IMR-90 (cell line): ENCODE measurements at regions not wholly inside any gene's neighbourhood (a gene's known extent, or its start where the extent isn't known, plus 50 kb on each side); places are given as distances from the start of the nearest gene placed in this dataset.

Source experiments
- ATAC-seq: fragments of 200-7000 bp; cut with Tn5 transposase; 2 replicates; pipeline ENCODE4 v1.9.1; 2020; ENCODE audit warnings: low read depth, mild to moderate bottlenecking, moderate library complexity
- BruUV-seq: library from RNA; stranded (reverse); fragments of 400-500 nt; replicated peaks from 2 replicates; lab custom pipeline; 2021; lab: Mats Ljungman, UMichigan
- CTCF ChIA-PET: fragments of 300-600 bp; formaldehyde crosslinking; extraction: SDS; loops from one replicate; lab custom pipeline; 2021; ENCODE audit warnings: antibody characterized with exemption; lab: Yijun Ruan, JAX
- POLR2A ChIA-PET: fragments of 300-600 bp; sonication (Branson Sonifier 250); formaldehyde crosslinking; loops from one replicate; lab custom pipeline; 2022; ENCODE audit warnings: antibody characterized with exemption; ENCODE audit not compliant: unreplicated experiment; lab: Charles Lee
- DNase-seq: peaks from one replicate; pipeline ENCODE4 v3.0.0; 2013
- H2AFZ ChIP-seq: replicated peaks from 2 replicates; pipeline ENCODE3; 2013; ENCODE audit warnings: low read length, mild to moderate bottlenecking; ENCODE audit not compliant: poor library complexity
- H2AK5ac ChIP-seq: 2 replicates; pipeline ENCODE4 v1.6.1; 2013; ENCODE audit warnings: low read depth, low read length, inconsistent platforms
- H2AK9ac ChIP-seq: replicated peaks from 2 replicates; pipeline ENCODE3; 2013; ENCODE audit warnings: mild to moderate bottlenecking, low read depth, low read length, moderate library complexity; ENCODE audit not compliant: poor library complexity
- H2BK120ac ChIP-seq: 2 replicates; pipeline ENCODE4 v1.6.1; 2013; ENCODE audit warnings: low read depth, low read length, inconsistent platforms
- H2BK15ac ChIP-seq: 3 replicates; pipeline ENCODE4 v1.6.1; 2013; ENCODE audit warnings: low read depth, low read length, inconsistent platforms
- H2BK20ac ChIP-seq: 2 replicates; pipeline ENCODE4 v1.6.1; 2013; ENCODE audit warnings: low read depth, mild to moderate bottlenecking, inconsistent platforms, low read length, moderate library complexity
- H2BK5ac ChIP-seq: 2 replicates; pipeline ENCODE4 v1.6.1; 2013; ENCODE audit warnings: mild to moderate bottlenecking, low read depth, low read length, inconsistent platforms; ENCODE audit not compliant: poor library complexity, severe bottlenecking
- H3K14ac ChIP-seq: replicated peaks from 2 replicates; pipeline ENCODE4 v1.6.1; 2013; ENCODE audit warnings: low read depth, low read length, inconsistent platforms
- H3K18ac ChIP-seq: 2 replicates; pipeline ENCODE4 v1.6.1; 2013; ENCODE audit warnings: low read depth, low read length, control low read depth
- H3K23ac ChIP-seq: 2 replicates; pipeline ENCODE4 v1.6.1; 2013; ENCODE audit warnings: low read depth, low read length, inconsistent platforms
- H3K27ac ChIP-seq: 2 replicates; pipeline ENCODE4 v1.5.1; 2013; ENCODE audit warnings: mild to moderate bottlenecking, control low read depth, low read length; ENCODE audit not compliant: insufficient read depth
- H3K27me3 ChIP-seq: 2 replicates; pipeline ENCODE4 v1.6.1; 2013; ENCODE audit warnings: low read length; ENCODE audit not compliant: control insufficient read depth, insufficient read depth
- H3K36me3 ChIP-seq: 2 replicates; pipeline ENCODE4 v1.6.1; 2013; ENCODE audit warnings: low read length, mixed read lengths; ENCODE audit not compliant: control insufficient read depth, insufficient read depth
- H3K4ac ChIP-seq: 2 replicates; pipeline ENCODE4 v1.6.1; 2013; ENCODE audit warnings: low read depth, low read length, inconsistent platforms
- H3K4me1 ChIP-seq: 2 replicates; pipeline ENCODE4 v1.6.1; 2013; ENCODE audit warnings: low read length, mixed read lengths; ENCODE audit not compliant: control insufficient read depth, insufficient read depth
- H3K4me2 ChIP-seq: 2 replicates; pipeline ENCODE4 v1.6.1; 2013; ENCODE audit warnings: low read depth, mild to moderate bottlenecking, control low read depth, low read length, moderate library complexity
- H3K4me3 ChIP-seq: 2 replicates; pipeline ENCODE4 v1.5.1; 2013; ENCODE audit warnings: low read depth, mild to moderate bottlenecking, control low read depth, low read length, moderate library complexity; ENCODE audit not compliant: insufficient read depth
- H3K56ac ChIP-seq: 2 replicates; pipeline ENCODE4 v1.6.1; 2013; ENCODE audit warnings: low read length, inconsistent platforms; ENCODE audit not compliant: insufficient read depth; ENCODE audit errors: extremely low read depth
- H3K79me1 ChIP-seq, 2 experiments: 2 replicates each; pipeline ENCODE4 v1.6.1; 2013; ENCODE audit warnings: low read length in 2 of 2, inconsistent platforms in 1 of 2, low read depth in 1 of 2
- H3K9ac ChIP-seq: 2 replicates; pipeline ENCODE4 v1.6.1; 2013; ENCODE audit warnings: low read depth, low read length, control low read depth
- H3K9me1 ChIP-seq: 2 replicates; pipeline ENCODE4 v1.6.1; 2013; ENCODE audit warnings: low read length, inconsistent platforms; ENCODE audit not compliant: insufficient read depth
- H3K9me3 ChIP-seq: 2 replicates; pipeline ENCODE4 v1.6.1; 2013; ENCODE audit warnings: low read length; ENCODE audit not compliant: control insufficient read depth, insufficient read depth
- H4K20me1 ChIP-seq: 2 replicates; pipeline ENCODE4 v1.6.1; 2013; ENCODE audit warnings: low read length, inconsistent platforms; ENCODE audit not compliant: insufficient read depth
- H4K5ac ChIP-seq: 2 replicates; pipeline ENCODE4 v1.6.1; 2013; ENCODE audit warnings: mild to moderate bottlenecking, low read depth, low read length, control low read depth
- H4K8ac ChIP-seq, 2 experiments: 2 replicates each; pipeline ENCODE4 v1.6.1; 2013; ENCODE audit warnings: low read depth in 2 of 2, low read length in 2 of 2, control low read depth in 1 of 2, inconsistent platforms in 1 of 2
- H4K91ac ChIP-seq: 2 replicates; pipeline ENCODE4 v1.6.1; 2013; ENCODE audit warnings: low read depth, low read length, inconsistent platforms; ENCODE audit not compliant: insufficient read depth
- CHD1 ChIP-seq: IDR thresholded peaks from 2 replicates; pipeline ENCODE4 v1.6.1; 2012; ENCODE audit warnings: low read depth, low read length, improper control_type of control experiment
- NFE2L2 ChIP-seq: fragments of 150-350 bp; IDR thresholded peaks from 2 replicates; pipeline ENCODE4 v1.6.1; 2016; ENCODE audit warnings: low read depth, mild to moderate bottlenecking, low read length
- RCOR1 ChIP-seq: IDR thresholded peaks from 2 replicates; pipeline ENCODE4 v1.6.1; 2012; ENCODE audit warnings: mild to moderate bottlenecking, low read length, improper control_type of control experiment; ENCODE audit not compliant: insufficient replicate concordance
- WGBS, 2 experiments: methylation state at CpG; one replicate each; pipeline versions ENCODE4 v1.1.5 to v1.1.7; 2013; ENCODE audit warnings: missing lambda C conversion rate in 2 of 2; ENCODE audit not compliant: insufficient read length in 1 of 2; ENCODE audit errors: extremely low coverage in 2 of 2; 5-methylcytosine and 5-hydroxymethylcytosine counted together
- dilution Hi-C: fragments of 300-500 bp; cut with HindIII; formaldehyde crosslinking; loops from one replicate; pipeline ENCODE4 v1.14.3; 2018; ENCODE audit warnings: low sequenced_read_pairs; ENCODE audit not compliant: unreplicated experiment
- in situ Hi-C: fragments of 300-500 bp; cut with MboI; formaldehyde crosslinking; loops from 3 replicates; pipeline ENCODE4 v1.14.3; 2019; ENCODE audit warnings: low sequenced_read_pairs, inconsistent platforms, mixed read lengths
- intact Hi-C: fragments of 100-400 bp; cut with micrococcal nuclease; formaldehyde crosslinking; loops from 2 replicates; pipeline ENCODE4 v1.10.0; 2022

DNA sequence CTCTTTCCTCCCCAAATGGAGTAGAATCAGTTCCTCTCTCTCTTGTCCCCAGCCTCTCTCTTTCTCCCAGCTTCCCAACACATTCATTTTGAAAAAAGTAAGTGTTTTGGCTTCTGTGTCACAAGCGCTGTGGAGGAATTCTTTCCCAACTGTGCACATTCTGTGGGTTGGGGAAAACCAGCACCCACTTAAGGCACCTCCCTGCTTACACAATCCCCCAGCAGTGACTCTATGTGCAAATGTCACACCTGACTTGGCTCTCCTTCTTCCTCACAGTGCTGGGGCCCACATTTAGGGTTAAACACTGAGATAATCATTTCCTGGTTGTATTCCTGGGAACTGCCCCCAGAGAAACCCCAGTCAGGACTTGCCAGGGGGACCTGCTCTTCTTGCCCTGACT lies 358.1 kb upstream of the ZNF32 start:
- DNase-seq, result peak; percentile 5
- intact Hi-C loops, result no loop called here
- H3K36me3 ChIP-seq, result no peaks in the 10 kb centered on the region

More for the DNA sequence above, 358.1 kb upstream of the ZNF32 start:
- no peaks in the 10 kb centered on the region for H3K4me1 ChIP-seq
- H3K9me3 ChIP-seq, result no peaks in the 10 kb centered on the region
- dilution Hi-C loops, result no loop called here
- no peak overlapping the region for H4K5ac ChIP-seq
- H3K4me3 ChIP-seq, result no peak overlapping the region
- no peak overlapping the region for H4K8ac ChIP-seq
- H2AFZ ChIP-seq, result peak overlapping the region; percentile 48
- CTCF ChIA-PET, result no interaction called here
- H2BK5ac ChIP-seq, result no peak overlapping the region
- no peak overlapping the region for H3K14ac ChIP-seq
- no peak overlapping the region for H3K18ac ChIP-seq
- no peak overlapping the region for H3K23ac ChIP-seq
- H2AK5ac ChIP-seq, result no peak overlapping the region
- H3K27ac ChIP-seq, result no peak overlapping the region
- no peak overlapping the region for H4K91ac ChIP-seq
- H3K56ac ChIP-seq, result no peak overlapping the region
- H2BK20ac ChIP-seq, result no peak overlapping the region
- in situ Hi-C loops, result no loop called here
- no CpG with 5 or more reads among the region's 1 CpG for WGBS, 2 experiments
- H3K4me2 ChIP-seq, result no peak overlapping the region
- no peaks in the 10 kb centered on the region for H3K9me1 ChIP-seq
- H2BK15ac ChIP-seq, result no peak overlapping the region
- POLR2A ChIA-PET, result no interaction called here
- peaks cover 4% of the 10 kb centered on the region for H3K27me3 ChIP-seq
- H4K20me1 ChIP-seq, result no peaks in the 10 kb centered on the region
- no peak overlapping the region for H3K4ac ChIP-seq
- no peak for ATAC-seq
- H2AK9ac ChIP-seq, result no peak overlapping the region
- no peak overlapping the region for H2BK120ac ChIP-seq
- no peak overlapping the region for H3K9ac ChIP-seq
- BruUV-seq, result no TSS peak
- H3K79me1 ChIP-seq, result no peaks in the 10 kb centered on the region
- TF ChIP-seq CHD1 (no peak), NFE2L2 (no peak), RCOR1 (no peak)
